NCI-H2196 treated with DMSO at 0.1 percent for 48 hours (cell line): ENCODE measurements at regions not wholly inside any gene's neighbourhood (a gene's known extent, or its start where the extent isn't known, plus 50 kb on each side); places are given as distances from the start of the nearest gene placed in this dataset.

Source experiments
- DNase-seq: peaks from one replicate; lab custom pipeline; 2025; ENCODE audit not compliant: unreplicated experiment; lab: John Stamatoyannopoulos, UW

- DNase-seq = no peak
Observed at GRCh38 chr18:76255070-76255683, 239.9 kb downstream of the ZNF516 start.

- no peak for DNase-seq
Observed at GRCh38 chr18:76252880-76253279, 242.2 kb downstream of the ZNF516 start.

GRCh38 chr18:76252139-76252538 lies 242.9 kb downstream of the ZNF516 start:
- DNase-seq = no peak

- no peak for DNase-seq
Observed at GRCh38 chr18:76251691-76252090, 243.4 kb downstream of the ZNF516 start.

- DNase-seq = no peak
Observed at GRCh38 chr18:76246590-76246989, 248.5 kb downstream of the ZNF516 start.

GRCh38 chr18:76234676-76235060 lies 260.4 kb downstream of the ZNF516 start:
- DNase-seq = no peak

GRCh38 chr18:76233876-76234675 lies 261.0 kb downstream of the ZNF516 start:
- no peak for DNase-seq

- DNase-seq = no peak
Observed at GRCh38 chr18:76233406-76233805, 261.6 kb downstream of the ZNF516 start.

- DNase-seq = no peak
Observed at GRCh38 chr18:76232779-76233178, 262.3 kb downstream of the ZNF516 start.

GRCh38 chr18:76232010-76232409 lies 263.0 kb downstream of the ZNF516 start:
- DNase-seq = no peak

- no peak for DNase-seq
Observed at GRCh38 chr18:76231402-76231801, 263.6 kb downstream of the ZNF516 start.

GRCh38 chr18:76230791-76231190 lies 264.3 kb downstream of the ZNF516 start:
- no peak for DNase-seq

- no peak for DNase-seq
Observed at GRCh38 chr18:76228716-76229115, 266.3 kb downstream of the ZNF516 start.

GRCh38 chr18:76227759-76228158 lies 267.3 kb downstream of the ZNF516 start:
- no peak for DNase-seq

- DNase-seq = no peak
Observed at GRCh38 chr18:76223403-76223802, 271.6 kb downstream of the ZNF516 start.

- DNase-seq = no peak
Observed at GRCh38 chr18:76219023-76219422, 276.0 kb downstream of the ZNF516 start.

- no peak for DNase-seq
Observed at GRCh38 chr18:76216096-76216495, 278.9 kb downstream of the ZNF516 start.

GRCh38 chr18:76213991-76214390 lies 281.1 kb downstream of the ZNF516 start:
- DNase-seq = no peak

GRCh38 chr18:76212960-76213359 lies 282.1 kb downstream of the ZNF516 start:
- peak; percentile 14 for DNase-seq

- no peak for DNase-seq
Observed at GRCh38 chr18:76209597-76209996, 285.4 kb downstream of the ZNF516 start.

GRCh38 chr18:76208678-76209306 lies 286.2 kb downstream of the ZNF516 start:
- no peak for DNase-seq

GRCh38 chr18:76205906-76206305 lies 289.1 kb downstream of the ZNF516 start:
- no peak for DNase-seq
